NCI-H128 (cell line): ENCODE measurements at regions not wholly inside any gene's neighbourhood (a gene's known extent, or its start where the extent isn't known, plus 50 kb on each side); places are given as distances from the start of the nearest gene placed in this dataset.

Experiments
- DNase-seq: peaks from one replicate; lab custom pipeline; 2025; ENCODE audit not compliant: unreplicated experiment; lab: John Stamatoyannopoulos, UW

- no peak for DNase-seq
Measured at GRCh38 chr5:161134956-161135355, 282.9 kb upstream of the ATP10B start.

GRCh38 chr5:161134083-161134482, 282.1 kb upstream of the ATP10B start:
- DNase-seq: no peak

- DNase-seq: no peak
Measured at GRCh38 chr5:161115941-161116340, 263.9 kb upstream of the ATP10B start.

- DNase-seq: no peak
Measured at GRCh38 chr5:161112371-161112770, 260.4 kb upstream of the ATP10B start.

- DNase-seq: no peak
Measured at GRCh38 chr5:161105525-161105924, 253.5 kb upstream of the ATP10B start.

- no peak for DNase-seq
Measured at GRCh38 chr5:161098516-161098915, 246.5 kb upstream of the ATP10B start.

GRCh38 chr5:161096581-161096980, 244.6 kb upstream of the ATP10B start:
- no peak for DNase-seq

- no peak for DNase-seq
Measured at GRCh38 chr5:161095953-161096352, 243.9 kb upstream of the ATP10B start.

GRCh38 chr5:161094411-161094810, 242.4 kb upstream of the ATP10B start:
- DNase-seq: no peak

- no peak for DNase-seq
Measured at GRCh38 chr5:161093100-161093499, 241.1 kb upstream of the ATP10B start.

GRCh38 chr5:161089569-161089968, 237.6 kb upstream of the ATP10B start:
- no peak for DNase-seq

GRCh38 chr5:161086461-161086860, 234.4 kb upstream of the ATP10B start:
- DNase-seq: no peak

GRCh38 chr5:161085056-161085455, 233.0 kb upstream of the ATP10B start:
- no peak for DNase-seq

GRCh38 chr5:161084115-161084514, 232.1 kb upstream of the ATP10B start:
- no peak for DNase-seq

GRCh38 chr5:161078793-161079192, 226.8 kb upstream of the ATP10B start:
- no peak for DNase-seq

GRCh38 chr5:161077936-161078545, 226.0 kb upstream of the ATP10B start:
- DNase-seq: no peak

- no peak for DNase-seq
Measured at GRCh38 chr5:161077496-161077895, 225.5 kb upstream of the ATP10B start.

- DNase-seq: no peak
Measured at GRCh38 chr5:161064781-161065180, 212.8 kb upstream of the ATP10B start.

- no peak for DNase-seq
Measured at GRCh38 chr5:161064297-161064696, 212.3 kb upstream of the ATP10B start.

GRCh38 chr5:161058781-161059180, 206.8 kb upstream of the ATP10B start:
- DNase-seq: no peak

- DNase-seq: no peak
Measured at GRCh38 chr5:161051920-161052500, 200.0 kb upstream of the ATP10B start.

GRCh38 chr5:161047024-161047423, 195.0 kb upstream of the ATP10B start:
- no peak for DNase-seq

GRCh38 chr5:161042862-161043261, 190.9 kb upstream of the ATP10B start:
- DNase-seq: no peak
